Stomach smooth muscle (tissue), 2 donors: ENCODE measurements at regions not wholly inside any gene's neighbourhood (a gene's known extent, or its start where the extent isn't known, plus 50 kb on each side); places are given as distances from the start of the nearest gene placed in this dataset.

ENCODE experiments used
- H3K27ac ChIP-seq: one replicate; pipeline ENCODE4 v1.7.0; 2013; ENCODE audit warnings: mild to moderate bottlenecking, low read length, inconsistent platforms
- H3K27me3 ChIP-seq, 2 donors: one replicate each; pipeline ENCODE4 v1.7.0; 2013; ENCODE audit warnings: low read length in 2 of 2; ENCODE audit not compliant: insufficient read depth in 2 of 2, control insufficient read depth in 1 of 2
- H3K36me3 ChIP-seq, 2 donors: one replicate each; pipeline ENCODE4 v1.7.0; 2013; ENCODE audit warnings: low read length in 2 of 2; ENCODE audit not compliant: control insufficient read depth in 2 of 2, insufficient read depth in 2 of 2
- H3K4me1 ChIP-seq: one replicate; pipeline ENCODE4 v1.7.0; 2013; ENCODE audit warnings: low read length; ENCODE audit not compliant: control insufficient read depth, insufficient read depth
- H3K4me3 ChIP-seq, 2 donors: one replicate each; pipeline ENCODE4 v1.7.0; 2013; ENCODE audit warnings: low read length in 2 of 2
- H3K9ac ChIP-seq, 2 donors: one replicate each; pipeline ENCODE4 v1.7.0; 2013; ENCODE audit warnings: low read length in 2 of 2, mild to moderate bottlenecking in 1 of 2
- H3K9me3 ChIP-seq, 2 donors: one replicate each; pipeline ENCODE4 v1.7.0; 2013; ENCODE audit warnings: low read length in 2 of 2; ENCODE audit not compliant: control insufficient read depth in 2 of 2
- donor health status: healthy.
- donor health status: Pancreatic carcinoma.

GRCh38 chr14:49988080-49988990 is 95.5 kb downstream of the ARF6 start:
- Histone ChIP-seq H3K4me1 (no peaks in the 10 kb centered on the region), H3K9ac (no peak overlapping the region), H3K27ac (no peak overlapping the region), H3K27me3 (no peaks in the 10 kb centered on the region), H3K9me3 (no peaks in the 10 kb centered on the region), H3K4me3 (no peak overlapping the region), H3K36me3 (no peaks in the 10 kb centered on the region)

GRCh38 chr14:49989966-49990365 is 97.1 kb downstream of the ARF6 start:
- Histone ChIP-seq H3K9ac (no peak overlapping the region), H3K27me3 (no peaks in the 10 kb centered on the region), H3K27ac (no peak overlapping the region), H3K4me1 (no peaks in the 10 kb centered on the region), H3K4me3 (no peak overlapping the region), H3K36me3 (no peaks in the 10 kb centered on the region), H3K9me3 (no peaks in the 10 kb centered on the region)

GRCh38 chr14:49991491-49991890 is 98.6 kb downstream of the ARF6 start:
- H3K9ac ChIP-seq, result no peak overlapping the region
- H3K4me1 ChIP-seq, result no peaks in the 10 kb centered on the region
- H3K36me3 ChIP-seq, result no peaks in the 10 kb centered on the region
- no peaks in the 10 kb centered on the region for H3K27me3 ChIP-seq
- H3K4me3 ChIP-seq, result no peak overlapping the region
- H3K27ac ChIP-seq, result no peak overlapping the region
- no peaks in the 10 kb centered on the region for H3K9me3 ChIP-seq

GRCh38 chr14:49992036-49992435 is 99.2 kb downstream of the ARF6 start:
- Histone ChIP-seq H3K36me3 (no peaks in the 10 kb centered on the region), H3K9ac (no peak overlapping the region), H3K9me3 (no peaks in the 10 kb centered on the region), H3K27ac (no peak overlapping the region), H3K4me3 (no peak overlapping the region), H3K4me1 (no peaks in the 10 kb centered on the region), H3K27me3 (no peaks in the 10 kb centered on the region)

GRCh38 chr14:49992448-49992847 is 99.6 kb downstream of the ARF6 start:
- H3K9ac ChIP-seq, result no peak overlapping the region
- no peak overlapping the region for H3K27ac ChIP-seq
- H3K4me3 ChIP-seq, result no peak overlapping the region
- no peaks in the 10 kb centered on the region for H3K9me3 ChIP-seq
- H3K36me3 ChIP-seq, result no peaks in the 10 kb centered on the region
- H3K4me1 ChIP-seq, result no peaks in the 10 kb centered on the region
- no peaks in the 10 kb centered on the region for H3K27me3 ChIP-seq

GRCh38 chr14:49992901-49993339 is 100.0 kb downstream of the ARF6 start:
- Histone ChIP-seq H3K36me3 (no peaks in the 10 kb centered on the region), H3K4me3 (no peak overlapping the region), H3K9me3 (no peaks in the 10 kb centered on the region), H3K27ac (no peak overlapping the region), H3K27me3 (no peaks in the 10 kb centered on the region), H3K9ac (no peak overlapping the region), H3K4me1 (no peaks in the 10 kb centered on the region)

- no peaks in the 10 kb centered on the region for H3K4me1 ChIP-seq
- H3K4me3 ChIP-seq, result no peak overlapping the region
- H3K36me3 ChIP-seq, result no peaks in the 10 kb centered on the region
- H3K9ac ChIP-seq, result no peak overlapping the region
- no peaks in the 10 kb centered on the region for H3K27me3 ChIP-seq
- no peaks in the 10 kb centered on the region for H3K9me3 ChIP-seq
- H3K27ac ChIP-seq, result no peak overlapping the region
Observed at GRCh38 chr14:49993565-49993964, 100.7 kb downstream of the ARF6 start.

- H3K27me3 ChIP-seq, result no peaks in the 10 kb centered on the region
- H3K9ac ChIP-seq, result no peak overlapping the region
- H3K9me3 ChIP-seq, result no peaks in the 10 kb centered on the region
- H3K4me1 ChIP-seq, result peaks cover 4% of the 10 kb centered on the region
- no peak overlapping the region for H3K27ac ChIP-seq
- H3K4me3 ChIP-seq, result no peak overlapping the region
- H3K36me3 ChIP-seq, result no peaks in the 10 kb centered on the region
Observed at GRCh38 chr14:49994951-49995561, 102.2 kb downstream of the ARF6 start.

- H3K36me3 ChIP-seq, result no peaks in the 10 kb centered on the region
- no peaks in the 10 kb centered on the region for H3K27me3 ChIP-seq
- no peaks in the 10 kb centered on the region for H3K9me3 ChIP-seq
- no peak overlapping the region for H3K27ac ChIP-seq
- no peak overlapping the region for H3K4me3 ChIP-seq
- H3K9ac ChIP-seq, result no peak overlapping the region
- peaks cover 28% of the 10 kb centered on the region for H3K4me1 ChIP-seq
Observed at GRCh38 chr14:49997991-49998390, 105.1 kb downstream of the ARF6 start.

GRCh38 chr14:49999146-49999761 is 106.4 kb downstream of the ARF6 start:
- H3K4me1 ChIP-seq, result peaks cover 32% of the 10 kb centered on the region
- H3K9me3 ChIP-seq, result no peaks in the 10 kb centered on the region
- no peak overlapping the region for H3K4me3 ChIP-seq
- no peaks in the 10 kb centered on the region for H3K27me3 ChIP-seq
- no peaks in the 10 kb centered on the region for H3K36me3 ChIP-seq
- peak overlapping the region; percentile 82 for H3K27ac ChIP-seq
- no peak overlapping the region for H3K9ac ChIP-seq
